ENCODE measurements at regions not wholly inside any gene's neighbourhood (a gene's known extent, or its start where the extent isn't known, plus 50 kb on each side); places are given as distances from the start of the nearest gene placed in this dataset.

GRCh38 chrX:117517994-117518393 lies 598.6 kb downstream of the KLHL13 start:
- Histone ChIP-seq H3K4me3 (no peak overlapping the region), H3K27ac (no peak overlapping the region), H3K9me3 (no peaks in the 10 kb centered on the region), H3K27me3 (no peaks in the 10 kb centered on the region), H3K4me1 (peaks cover 0 to 5% (median 0%) of the 10 kb centered on the region in 4 donors), H3K36me3 (no peaks in the 10 kb centered on the region)
- DNase-seq, result no peak
- TF ChIP-seq POLR2A (IDR thresholded peaks at IDR 0.05) (no peak), CTCF (IDR thresholded peaks at IDR 0.05) (no peak)
- 41% methylated on average over 1 of the region's 1 CpG for WGBS (ENCODE audit: insufficient coverage, low coverage, low lambda C conversion rate, missing lambda C conversion rate)
- intact Hi-C loops (cut with DNase I), result no loop called here
- ATAC-seq, result no peak

- no peak for DNase-seq
- Histone ChIP-seq H3K4me1 (no peaks in the 10 kb centered on the region), H3K4me3 (no peak overlapping the region), H3K9me3 (no peaks in the 10 kb centered on the region), H3K27me3 (no peaks in the 10 kb centered on the region), H3K36me3 (no peaks in the 10 kb centered on the region), H3K27ac (no peak overlapping the region)
- ATAC-seq, result peak in 3 of 4 donors; percentile 50 to 71 (median 61)
- intact Hi-C loops (cut with DNase I), result no loop called here
- TF ChIP-seq POLR2A (IDR thresholded peaks at IDR 0.05) (no peak), CTCF (IDR thresholded peaks at IDR 0.05) (no peak)
Observed at GRCh38 chrX:117511379-117511778, 605.2 kb downstream of the KLHL13 start.

- WGBS (ENCODE audit: insufficient coverage, low coverage, low lambda C conversion rate, missing lambda C conversion rate), result 22% methylated on average over 3 of the region's 3 CpGs
- H3K4me1 ChIP-seq, result no peaks in the 10 kb centered on the region
- intact Hi-C loops (cut with DNase I), result no loop called here
- no peak overlapping the region for H3K4me3 ChIP-seq
- ATAC-seq, result no peak
- H3K36me3 ChIP-seq, result no peaks in the 10 kb centered on the region
- H3K27ac ChIP-seq, result no peak overlapping the region
- TF ChIP-seq POLR2A (IDR thresholded peaks at IDR 0.05) (no peak), CTCF (IDR thresholded peaks at IDR 0.05) (peak in 3 of 4 donors; percentile 20 to 39 (median 20))
- DNase-seq, result no peak
- H3K27me3 ChIP-seq, result no peaks in the 10 kb centered on the region
- no peaks in the 10 kb centered on the region for H3K9me3 ChIP-seq
Observed at GRCh38 chrX:117510453-117510852, 606.2 kb downstream of the KLHL13 start.

GRCh38 chrX:117508021-117508420 lies 608.6 kb downstream of the KLHL13 start:
- DNase-seq, result no peak
- no peak for TF ChIP-seq POLR2A (IDR thresholded peaks at IDR 0.05)
- TF ChIP-seq CTCF (IDR thresholded peaks at IDR 0.05), result no peak
- 30% methylated on average over 2 of the region's 2 CpGs for WGBS (ENCODE audit: insufficient coverage, low coverage, low lambda C conversion rate, missing lambda C conversion rate)
- Histone ChIP-seq H3K4me3 (no peak overlapping the region), H3K9me3 (no peaks in the 10 kb centered on the region), H3K27ac (no peak overlapping the region), H3K27me3 (no peaks in the 10 kb centered on the region), H3K36me3 (no peaks in the 10 kb centered on the region), H3K4me1 (no peaks in the 10 kb centered on the region)
- intact Hi-C loops (cut with DNase I), result no loop called here
- ATAC-seq, result no peak

GRCh38 chrX:117487421-117487820 lies 629.2 kb downstream of the KLHL13 start:
- Histone ChIP-seq H3K27ac (no peak overlapping the region), H3K4me1 (no peaks in the 10 kb centered on the region), H3K36me3 (no peaks in the 10 kb centered on the region), H3K9me3 (no peaks in the 10 kb centered on the region), H3K27me3 (no peaks in the 10 kb centered on the region), H3K4me3 (no peak overlapping the region)
- ATAC-seq, result no peak
- intact Hi-C loops (cut with DNase I), result no loop called here
- TF ChIP-seq CTCF (IDR thresholded peaks at IDR 0.05) (no peak), POLR2A (IDR thresholded peaks at IDR 0.05) (no peak)
- no peak for DNase-seq
- WGBS (ENCODE audit: insufficient coverage, low coverage, low lambda C conversion rate, missing lambda C conversion rate), result 20% methylated on average over 1 of the region's 1 CpG

Data from right lobe of liver (tissue), 6 donors.